WTC11 (cell line): ENCODE measurements at regions not wholly inside any gene's neighbourhood (a gene's known extent, or its start where the extent isn't known, plus 50 kb on each side); places are given as distances from the start of the nearest gene placed in this dataset.

Experiments
- ATAC-seq: fragments of 200-7000 bp; cut with Tn5 transposase; 2 replicates; pipeline ENCODE4 v1.10.0; 2021; ENCODE audit warnings: mild to moderate bottlenecking, moderate library complexity
- CTCF ChIA-PET: fragments of 300-600 bp; sonication (Branson Sonifier 250); formaldehyde crosslinking; loops from one replicate; lab custom pipeline; 2021; ENCODE audit warnings: antibody characterized with exemption; lab: Charles Lee
- POLR2A ChIA-PET: fragments of 350-600 bp; sonication (Branson Sonifier 250); formaldehyde crosslinking; loops from one replicate; lab custom pipeline; 2021; ENCODE audit warnings: antibody characterized with exemption; lab: Charles Lee
- DNase-seq: peaks from one replicate; pipeline ENCODE4 v3.0.0; 2021; ENCODE audit warnings: low spot score
- H3K27ac Mint-ChIP-seq: 2 replicates; pipeline ENCODE4 v1.8.0; 2021; ENCODE audit warnings: mixed read lengths
- H3K27me3 Mint-ChIP-seq: 2 replicates; pipeline ENCODE4 v1.8.0; 2021; ENCODE audit warnings: low read depth, mild to moderate bottlenecking, moderate library complexity, mixed read lengths
- H3K36me3 Mint-ChIP-seq: 2 replicates; pipeline ENCODE4 v1.8.0; 2021; ENCODE audit warnings: mixed read lengths
- H3K4me1 Mint-ChIP-seq: 2 replicates; pipeline ENCODE4 v1.8.0; 2022; ENCODE audit warnings: mixed read lengths
- H3K4me3 Mint-ChIP-seq: 2 replicates; pipeline ENCODE4 v1.8.0; 2021; ENCODE audit warnings: mild to moderate bottlenecking, moderate library complexity, mixed read lengths
- H3K9me3 Mint-ChIP-seq: 2 replicates; pipeline ENCODE4 v1.8.0; 2021; ENCODE audit warnings: mixed read lengths
- AR ChIP-seq: fragments of 250-450 bp; sonication (Bioruptor Pico); IDR thresholded peaks from 2 replicates; pipeline ENCODE4 v1.9.0; 2021; ENCODE audit warnings: mild to moderate bottlenecking
- CDX4 ChIP-seq: fragments of 250-450 bp; sonication (Bioruptor Pico); IDR thresholded peaks from 2 replicates; pipeline ENCODE4 v1.9.0; 2021; ENCODE audit warnings: moderate library complexity, mild to moderate bottlenecking, inconsistent platforms, borderline replicate concordance
- E2F1 ChIP-seq: sonication (generic); formaldehyde crosslinking; IDR thresholded peaks from 2 replicates; pipeline ENCODE4 v1.8.0; 2022; ENCODE audit warnings: mild to moderate bottlenecking, missing genetic modification reagents
- E2F4 ChIP-seq: sonication (generic); formaldehyde crosslinking; IDR thresholded peaks from 2 replicates; pipeline ENCODE4 v1.8.1; 2022; ENCODE audit warnings: low read depth, mild to moderate bottlenecking, moderate library complexity, missing genetic modification reagents, borderline replicate concordance
- ESRRA ChIP-seq: sonication (generic); formaldehyde crosslinking; IDR thresholded peaks from 2 replicates; pipeline ENCODE4 v1.8.1; 2022; ENCODE audit warnings: mild to moderate bottlenecking, missing genetic modification reagents, borderline replicate concordance
- GRHL2 ChIP-seq: fragments of 250-450 bp; sonication (Bioruptor Pico); IDR thresholded peaks from 2 replicates; pipeline ENCODE4 v1.8.0; 2022; ENCODE audit warnings: mild to moderate bottlenecking, moderate library complexity; ENCODE audit not compliant: insufficient replicate concordance, severe bottlenecking
- HMGA2 ChIP-seq: fragments of 250-450 bp; sonication (Bioruptor Pico); IDR thresholded peaks from 2 replicates; pipeline ENCODE4 v1.4.0; 2021; ENCODE audit warnings: mild to moderate bottlenecking, moderate library complexity
- KAT7 ChIP-seq: sonication (generic); formaldehyde crosslinking; IDR thresholded peaks from 2 replicates; pipeline ENCODE4 v1.8.1; 2023; ENCODE audit warnings: missing genetic modification reagents, mild to moderate bottlenecking, borderline replicate concordance
- PRRX2 ChIP-seq: fragments of 250-450 bp; sonication (Bioruptor Pico); IDR thresholded peaks from 2 replicates; pipeline ENCODE4 v1.8.0; 2021; ENCODE audit warnings: mild to moderate bottlenecking
- RELA ChIP-seq: sonication (generic); formaldehyde crosslinking; IDR thresholded peaks from 2 replicates; pipeline ENCODE4 v1.8.1; 2022; ENCODE audit warnings: missing genetic modification reagents, mild to moderate bottlenecking, borderline replicate concordance
- STAT6 ChIP-seq: sonication (generic); formaldehyde crosslinking; conservative IDR thresholded peaks from 2 replicates; pipeline ENCODE4 v1.8.1; 2023; ENCODE audit warnings: mild to moderate bottlenecking, low read depth, missing genetic modification reagents, moderate library complexity
- USF1 ChIP-seq: sonication (generic); formaldehyde crosslinking; IDR thresholded peaks from 2 replicates; pipeline ENCODE4 v1.8.0; 2022; ENCODE audit warnings: mild to moderate bottlenecking, missing genetic modification reagents
- ZBTB43 ChIP-seq: sonication (generic); formaldehyde crosslinking; IDR thresholded peaks from 2 replicates; pipeline ENCODE4 v1.8.1; 2023; ENCODE audit warnings: mild to moderate bottlenecking, missing genetic modification reagents
- ZMAT4 ChIP-seq: fragments of 250-450 bp; sonication (Bioruptor Pico); IDR thresholded peaks from 2 replicates; pipeline ENCODE4 v1.9.0; 2021; ENCODE audit warnings: mild to moderate bottlenecking
- ZSCAN18 ChIP-seq: fragments of 250-450 bp; sonication (Bioruptor Pico); IDR thresholded peaks from 2 replicates; pipeline ENCODE4 v2.1.2; 2022; ENCODE audit warnings: mild to moderate bottlenecking, moderate library complexity

- H3K27me3 Mint-ChIP-seq: no peaks in the 10 kb centered on the region
- DNase-seq (no peak), ATAC-seq (no peak)
- no peaks in the 10 kb centered on the region; the same call in 1 of the 2 replicates for H3K36me3 Mint-ChIP-seq
- peaks cover 14% of the 10 kb centered on the region for H3K9me3 Mint-ChIP-seq
- TF ChIP-seq ZBTB43 (CRISPR knock-in tag) (no peak), HMGA2 (CRISPR knock-in tag) (no peak), ZSCAN18 (CRISPR knock-in tag) (no peak), GRHL2 (CRISPR knock-in tag) (no peak), E2F1 (CRISPR knock-in tag) (no peak), RELA (no peak), STAT6 (CRISPR knock-in tag) (no peak), PRRX2 (CRISPR knock-in tag) (no peak), CDX4 (CRISPR knock-in tag) (no peak), E2F4 (CRISPR knock-in tag) (no peak), KAT7 (CRISPR knock-in tag) (no peak), ZMAT4 (no peak), AR (CRISPR knock-in tag) (no peak), ESRRA (no peak), USF1 (CRISPR knock-in tag) (no peak)
- no peak overlapping the region for H3K27ac Mint-ChIP-seq
- H3K4me3 Mint-ChIP-seq: no peak overlapping the region
- H3K4me1 Mint-ChIP-seq: peaks cover 14% of the 10 kb centered on the region
- CTCF ChIA-PET: no interaction called here
- POLR2A ChIA-PET: no interaction called here
These were observed 810.5 kb upstream of the LRFN5 start for GRCh38 chr14:40796168-40796567.
